ENCODE measurements at regions not wholly inside any gene's neighbourhood (a gene's known extent, or its start where the extent isn't known, plus 50 kb on each side); places are given as distances from the start of the nearest gene placed in this dataset.

DNA sequence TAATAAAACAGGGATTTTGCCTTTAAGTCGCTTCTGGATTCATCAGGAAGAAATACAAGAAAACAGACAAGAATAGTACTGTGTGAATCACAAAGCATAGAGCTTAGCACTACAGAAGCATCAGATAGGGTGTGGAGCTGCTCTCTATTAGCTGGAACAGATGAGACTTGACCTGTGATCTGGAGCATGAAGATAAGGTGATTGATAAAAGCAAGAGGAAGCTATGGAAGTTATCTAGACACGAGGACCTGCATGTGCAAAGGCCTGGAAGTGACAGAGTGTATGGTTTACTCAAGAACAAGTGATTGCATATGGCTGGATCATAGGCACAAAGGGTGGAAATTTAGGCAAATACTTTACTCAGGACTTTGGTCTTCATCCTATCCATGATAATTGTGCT is 112.9 kb upstream of the MLIP start:
- Histone ChIP-seq H3K4me2 (ENCODE audit: low read length) (no peak overlapping the region), H2AFZ (ENCODE audit: low read depth, low read length, poor library complexity, severe bottlenecking) (no peak overlapping the region), H3K9me2 (ENCODE audit: insufficient read depth) (no peaks in the 10 kb centered on the region), H3K27me3 (ENCODE audit: insufficient read depth, low read length) (no peaks in the 10 kb centered on the region), H3K9me3 (ENCODE audit: control insufficient read depth in 1 of 2, insufficient read depth in 1 of 2, low read depth in 1 of 2, low read length in 2 of 2) (no peaks in the 10 kb centered on the region), H4K20me1 (ENCODE audit: insufficient read depth) (no peaks in the 10 kb centered on the region), H3K4me3 (replicated peaks in 1 of 2; ENCODE audit: low read depth in 1 of 2, low read length in 2 of 2) (no peak overlapping the region), H3K9ac (ENCODE audit: low read length) (no peak overlapping the region), H3K4me1 (ENCODE audit: control insufficient read depth in 1 of 2, insufficient read depth in 2 of 2, low read length in 2 of 2) (no peaks in the 10 kb centered on the region), H3K27ac (ENCODE audit: low read depth, low read length) (no peak overlapping the region), H3K79me2 (ENCODE audit: insufficient read depth, low read length) (no peaks in the 10 kb centered on the region), H3K36me3 (ENCODE audit: control insufficient read depth in 1 of 2, insufficient read depth in 2 of 2, low read length in 2 of 2) (no peaks in the 10 kb centered on the region)
- BruUV-seq (replicated peaks) = no TSS peak
- ChIA-PET CTCF (no interaction called here), POLR2A (no interaction called here), RAD21 (ENCODE audit: low non-redundant PET in 1 of 2, low total read pairs in 2 of 2, uncharacterized antibody in 2 of 2, unreplicated experiment in 2 of 2) (no interaction called here)
- no peak for TF ChIP-seq TCF7L2 (IDR thresholded peaks at IDR 0.05; ENCODE audit: borderline replicate concordance, extremely low read depth, insufficient read depth, insufficient read length)
- no peak for TF ChIP-seq POLR2AphosphoS5 (IDR thresholded peaks at IDR 0.05; ENCODE audit: low read depth, low read length)
- no peak for TF ChIP-seq SRF (IDR thresholded peaks at IDR 0.05; ENCODE audit: low read depth)
- TF ChIP-seq YY1 (IDR thresholded peaks at IDR 0.05; ENCODE audit: extremely low read depth, insufficient replicate concordance, low read depth, low read length) = no peak
- TF ChIP-seq JUND (IDR thresholded peaks at IDR 0.05) = no peak
- TF ChIP-seq ELF1 (IDR thresholded peaks at IDR 0.05; ENCODE audit: borderline replicate concordance, low read depth) = no peak
- TF ChIP-seq CEBPB (IDR thresholded peaks at IDR 0.05; ENCODE audit: low read depth) = no peak
- no peak for TF ChIP-seq ZFX (IDR thresholded peaks at IDR 0.05)
- no peak for TF ChIP-seq SP1 (IDR thresholded peaks at IDR 0.05; ENCODE audit: low read depth)
- TF ChIP-seq CBX3 (IDR thresholded peaks at IDR 0.05; ENCODE audit: low read depth) = no peak
- TF ChIP-seq, protein P1, sequence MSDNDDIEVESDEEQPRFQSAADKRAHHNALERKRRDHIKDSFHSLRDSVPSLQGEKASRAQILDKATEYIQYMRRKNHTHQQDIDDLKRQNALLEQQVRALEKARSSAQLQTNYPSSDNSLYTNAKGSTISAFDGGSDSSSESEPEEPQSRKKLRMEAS (IDR thresholded peaks at IDR 0.05) = no peak
- intact Hi-C loops (cut with micrococcal nuclease) = no loop called here
- DNase-seq (ENCODE audit: low read depth, low spot score) = no peak
- no peak for ATAC-seq

DNA sequence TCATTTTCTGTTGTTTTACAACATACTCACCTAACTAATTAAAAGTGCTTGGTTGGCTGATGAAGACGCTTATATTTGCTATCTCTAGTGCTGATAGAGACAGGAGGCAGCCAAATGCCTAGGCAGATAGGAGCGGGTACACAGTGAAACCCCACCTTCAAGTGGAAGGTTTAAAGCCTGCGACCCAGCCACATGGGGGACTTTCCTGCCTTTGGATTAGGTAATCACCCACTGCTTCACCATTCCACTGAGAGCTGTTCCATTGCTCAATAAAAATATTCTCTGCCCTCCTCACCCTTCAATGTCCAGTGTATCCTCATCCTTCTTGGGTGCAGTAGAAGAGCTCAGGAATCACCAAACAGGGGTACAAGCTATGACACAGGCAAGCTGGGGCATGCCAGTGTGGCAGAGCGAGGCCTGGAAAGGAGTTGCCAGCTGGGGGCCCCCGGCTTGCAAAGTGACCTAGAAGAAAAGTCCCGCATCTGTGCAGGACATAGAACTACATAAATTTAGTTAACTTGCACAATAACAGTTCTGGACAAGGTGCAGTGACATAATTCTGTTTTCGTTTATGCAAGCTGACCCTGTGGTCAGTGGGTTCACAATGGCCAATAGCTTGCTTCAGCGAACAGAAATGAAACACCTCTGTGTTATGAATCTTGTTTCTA is 112.0 kb upstream of the MLIP start:
- ATAC-seq (no peak), DNase-seq (ENCODE audit: low read depth, low spot score) (no peak)
- no peaks in the 10 kb centered on the region for H3K4me1 ChIP-seq (ENCODE audit: control insufficient read depth in 1 of 2, insufficient read depth in 2 of 2, low read length in 2 of 2)
- H3K9ac ChIP-seq (ENCODE audit: low read length) = no peak overlapping the region
- intact Hi-C loops (cut with micrococcal nuclease) = no loop called here
- BruUV-seq (replicated peaks) = no TSS peak
- RAD21 ChIA-PET (ENCODE audit: low non-redundant PET in 1 of 2, low total read pairs in 2 of 2, uncharacterized antibody in 2 of 2, unreplicated experiment in 2 of 2) = no interaction called here
- no peaks in the 10 kb centered on the region for H3K36me3 ChIP-seq (ENCODE audit: control insufficient read depth in 1 of 2, insufficient read depth in 2 of 2, low read length in 2 of 2)
- no peaks in the 10 kb centered on the region for H3K9me3 ChIP-seq (ENCODE audit: control insufficient read depth in 1 of 2, insufficient read depth in 1 of 2, low read depth in 1 of 2, low read length in 2 of 2)
- H4K20me1 ChIP-seq (ENCODE audit: insufficient read depth) = no peaks in the 10 kb centered on the region
- no peak overlapping the region for H3K27ac ChIP-seq (ENCODE audit: low read depth, low read length)
- H3K79me2 ChIP-seq (ENCODE audit: insufficient read depth, low read length) = no peaks in the 10 kb centered on the region
- H3K4me2 ChIP-seq (ENCODE audit: low read length) = no peak overlapping the region
- no peaks in the 10 kb centered on the region for H3K9me2 ChIP-seq (ENCODE audit: insufficient read depth)
- H2AFZ ChIP-seq (ENCODE audit: low read depth, low read length, poor library complexity, severe bottlenecking) = no peak overlapping the region
- CTCF ChIA-PET = interaction anchor here (1.0 kb wide), 1 partner anchor 13 kb away, joined by 4 read pairs; no protein-coding TSS in a partner anchor
- no peak overlapping the region for H3K4me3 ChIP-seq (replicated peaks in 1 of 2; ENCODE audit: low read depth in 1 of 2, low read length in 2 of 2)
- no peaks in the 10 kb centered on the region for H3K27me3 ChIP-seq (ENCODE audit: insufficient read depth, low read length)
- POLR2A ChIA-PET = no interaction called here
- TF ChIP-seq CEBPB (IDR thresholded peaks at IDR 0.05; ENCODE audit: low read depth) = no peak
- TF ChIP-seq CBX3 (IDR thresholded peaks at IDR 0.05; ENCODE audit: low read depth) = no peak
- TF ChIP-seq, protein P2, sequence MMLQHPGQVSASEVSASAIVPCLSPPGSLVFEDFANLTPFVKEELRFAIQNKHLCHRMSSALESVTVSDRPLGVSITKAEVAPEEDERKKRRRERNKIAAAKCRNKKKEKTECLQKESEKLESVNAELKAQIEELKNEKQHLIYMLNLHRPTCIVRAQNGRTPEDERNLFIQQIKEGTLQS (IDR thresholded peaks at IDR 0.05) = no peak
- no peak for TF ChIP-seq ELF1 (IDR thresholded peaks at IDR 0.05; ENCODE audit: borderline replicate concordance, low read depth)
- TF ChIP-seq SIN3A (IDR thresholded peaks at IDR 0.05; ENCODE audit: low read depth) = no peak
- TF ChIP-seq ZFX (IDR thresholded peaks at IDR 0.05) = no peak
- no peak for TF ChIP-seq SP1 (IDR thresholded peaks at IDR 0.05; ENCODE audit: low read depth)
- no peak for TF ChIP-seq JUND (IDR thresholded peaks at IDR 0.05)
- TF ChIP-seq ZNF274 (IDR thresholded peaks at IDR 0.05; ENCODE audit: low read depth, low read length) = no peak
- TF ChIP-seq, protein P3, sequence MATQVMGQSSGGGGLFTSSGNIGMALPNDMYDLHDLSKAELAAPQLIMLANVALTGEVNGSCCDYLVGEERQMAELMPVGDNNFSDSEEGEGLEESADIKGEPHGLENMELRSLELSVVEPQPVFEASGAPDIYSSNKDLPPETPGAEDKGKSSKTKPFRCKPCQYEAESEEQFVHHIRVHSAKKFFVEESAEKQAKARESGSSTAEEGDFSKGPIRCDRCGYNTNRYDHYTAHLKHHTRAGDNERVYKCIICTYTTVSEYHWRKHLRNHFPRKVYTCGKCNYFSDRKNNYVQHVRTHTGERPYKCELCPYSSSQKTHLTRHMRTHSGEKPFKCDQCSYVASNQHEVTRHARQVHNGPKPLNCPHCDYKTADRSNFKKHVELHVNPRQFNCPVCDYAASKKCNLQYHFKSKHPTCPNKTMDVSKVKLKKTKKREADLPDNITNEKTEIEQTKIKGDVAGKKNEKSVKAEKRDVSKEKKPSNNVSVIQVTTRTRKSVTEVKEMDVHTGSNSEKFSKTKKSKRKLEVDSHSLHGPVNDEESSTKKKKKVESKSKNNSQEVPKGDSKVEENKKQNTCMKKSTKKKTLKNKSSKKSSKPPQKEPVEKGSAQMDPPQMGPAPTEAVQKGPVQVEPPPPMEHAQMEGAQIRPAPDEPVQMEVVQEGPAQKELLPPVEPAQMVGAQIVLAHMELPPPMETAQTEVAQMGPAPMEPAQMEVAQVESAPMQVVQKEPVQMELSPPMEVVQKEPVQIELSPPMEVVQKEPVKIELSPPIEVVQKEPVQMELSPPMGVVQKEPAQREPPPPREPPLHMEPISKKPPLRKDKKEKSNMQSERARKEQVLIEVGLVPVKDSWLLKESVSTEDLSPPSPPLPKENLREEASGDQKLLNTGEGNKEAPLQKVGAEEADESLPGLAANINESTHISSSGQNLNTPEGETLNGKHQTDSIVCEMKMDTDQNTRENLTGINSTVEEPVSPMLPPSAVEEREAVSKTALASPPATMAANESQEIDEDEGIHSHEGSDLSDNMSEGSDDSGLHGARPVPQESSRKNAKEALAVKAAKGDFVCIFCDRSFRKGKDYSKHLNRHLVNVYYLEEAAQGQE (IDR thresholded peaks at IDR 0.05; ENCODE audit: low read depth) = no peak
- TF ChIP-seq EZH2phosphoT487 (IDR thresholded peaks at IDR 0.05; ENCODE audit: borderline replicate concordance) = no peak
- no peak for TF ChIP-seq POLR2AphosphoS5 (IDR thresholded peaks at IDR 0.05; ENCODE audit: low read depth, low read length)
- no peak for TF ChIP-seq EGR1 (IDR thresholded peaks at IDR 0.05; ENCODE audit: low read depth)
